Transverse colon (tissue), 3 donors: ENCODE measurements at regions not wholly inside any gene's neighbourhood (a gene's known extent, or its start where the extent isn't known, plus 50 kb on each side); places are given as distances from the start of the nearest gene placed in this dataset.

ENCODE experiments used
- POLR2A ChIP-seq: fragments of 450-650 bp; IDR thresholded peaks from one replicate; pipeline ENCODE4 v1.6.1; 2016; ENCODE audit warnings: antibody characterized with exemption, mild to moderate bottlenecking, moderate library complexity
- TF ChIP-seq, protein P1 (sequence below), 5 experiments: fragments of 200-600 bp in 3 of 5; fragments of 450-650 bp in 2 of 5; sonication (generic) in 3 of 5; IDR thresholded peaks; 1 replicate in 2 of 5; 2 replicates in 3 of 5; pipeline ENCODE4 v1.5.1; 2016 to 2017; ENCODE audit warnings: antibody characterized with exemption in 5 of 5, inconsistent platforms in 3 of 5, mild to moderate bottlenecking in 2 of 5, moderate library complexity in 1 of 5

DNA sequence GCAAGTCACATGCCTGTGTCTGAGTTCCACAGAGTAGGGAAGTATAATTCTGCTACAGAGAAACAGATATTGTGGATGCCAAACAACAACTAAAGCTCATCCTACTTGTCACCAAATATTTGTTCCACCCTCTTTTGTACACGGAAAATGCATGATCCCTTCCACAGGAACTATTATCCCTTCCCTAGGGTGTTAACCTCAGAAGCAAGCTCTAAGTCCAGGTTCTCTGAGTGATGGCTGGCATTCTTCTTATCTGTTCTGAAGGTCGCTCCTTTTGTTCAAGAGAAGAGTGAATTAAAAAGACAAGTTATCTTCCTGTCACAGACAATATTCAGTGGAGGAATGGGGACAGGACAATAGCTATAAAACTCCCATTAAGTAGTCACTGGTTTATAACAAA, 460.1 kb upstream of the GCFC2 start:
- TF ChIP-seq, protein P1, sequence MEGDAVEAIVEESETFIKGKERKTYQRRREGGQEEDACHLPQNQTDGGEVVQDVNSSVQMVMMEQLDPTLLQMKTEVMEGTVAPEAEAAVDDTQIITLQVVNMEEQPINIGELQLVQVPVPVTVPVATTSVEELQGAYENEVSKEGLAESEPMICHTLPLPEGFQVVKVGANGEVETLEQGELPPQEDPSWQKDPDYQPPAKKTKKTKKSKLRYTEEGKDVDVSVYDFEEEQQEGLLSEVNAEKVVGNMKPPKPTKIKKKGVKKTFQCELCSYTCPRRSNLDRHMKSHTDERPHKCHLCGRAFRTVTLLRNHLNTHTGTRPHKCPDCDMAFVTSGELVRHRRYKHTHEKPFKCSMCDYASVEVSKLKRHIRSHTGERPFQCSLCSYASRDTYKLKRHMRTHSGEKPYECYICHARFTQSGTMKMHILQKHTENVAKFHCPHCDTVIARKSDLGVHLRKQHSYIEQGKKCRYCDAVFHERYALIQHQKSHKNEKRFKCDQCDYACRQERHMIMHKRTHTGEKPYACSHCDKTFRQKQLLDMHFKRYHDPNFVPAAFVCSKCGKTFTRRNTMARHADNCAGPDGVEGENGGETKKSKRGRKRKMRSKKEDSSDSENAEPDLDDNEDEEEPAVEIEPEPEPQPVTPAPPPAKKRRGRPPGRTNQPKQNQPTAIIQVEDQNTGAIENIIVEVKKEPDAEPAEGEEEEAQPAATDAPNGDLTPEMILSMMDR (IDR thresholded peaks at IDR 0.05): no peak
- no peak for TF ChIP-seq POLR2A
